Ishikawa (cell line): ENCODE measurements at regions not wholly inside any gene's neighbourhood (a gene's known extent, or its start where the extent isn't known, plus 50 kb on each side); places are given as distances from the start of the nearest gene placed in this dataset.

ENCODE experiments used
- YY1 ChIP-seq: IDR thresholded peaks from 2 replicates; pipeline ENCODE4 v1.6.1; 2012; ENCODE audit warnings: low read depth
- ZBTB7A ChIP-seq: IDR thresholded peaks from 2 replicates; pipeline ENCODE4 v1.6.1; 2012; ENCODE audit warnings: low read depth
- TF ChIP-seq, protein P1 (sequence below): IDR thresholded peaks from 2 replicates; pipeline ENCODE4 v1.6.1; 2012

DNA sequence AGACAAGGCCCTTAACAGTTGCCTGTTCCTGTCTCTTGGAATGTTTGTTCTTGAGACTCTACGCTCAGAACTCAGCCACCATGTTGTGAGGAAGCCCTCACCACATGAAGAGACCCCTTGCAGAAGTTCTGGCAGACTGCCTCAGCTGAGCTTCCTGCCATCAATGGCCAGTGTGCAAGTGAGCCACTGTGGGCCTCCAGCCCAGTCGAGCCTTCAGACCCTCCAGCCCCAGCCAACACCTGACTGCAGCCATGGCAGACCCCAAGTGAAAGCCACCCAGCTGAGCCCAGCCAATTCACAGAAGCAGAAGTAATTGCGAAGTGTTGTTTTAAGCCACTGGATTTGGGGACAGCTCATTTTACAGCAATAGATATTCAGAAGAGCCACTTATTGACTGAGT is 78.3 kb downstream of the SNX5 start:
- no peak for TF ChIP-seq YY1
- no peak for TF ChIP-seq ZBTB7A
- TF ChIP-seq, protein P1, sequence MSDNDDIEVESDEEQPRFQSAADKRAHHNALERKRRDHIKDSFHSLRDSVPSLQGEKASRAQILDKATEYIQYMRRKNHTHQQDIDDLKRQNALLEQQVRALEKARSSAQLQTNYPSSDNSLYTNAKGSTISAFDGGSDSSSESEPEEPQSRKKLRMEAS, result no peak
